ENCODE measurements at regions not wholly inside any gene's neighbourhood (a gene's known extent, or its start where the extent isn't known, plus 50 kb on each side); places are given as distances from the start of the nearest gene placed in this dataset.

DNA sequence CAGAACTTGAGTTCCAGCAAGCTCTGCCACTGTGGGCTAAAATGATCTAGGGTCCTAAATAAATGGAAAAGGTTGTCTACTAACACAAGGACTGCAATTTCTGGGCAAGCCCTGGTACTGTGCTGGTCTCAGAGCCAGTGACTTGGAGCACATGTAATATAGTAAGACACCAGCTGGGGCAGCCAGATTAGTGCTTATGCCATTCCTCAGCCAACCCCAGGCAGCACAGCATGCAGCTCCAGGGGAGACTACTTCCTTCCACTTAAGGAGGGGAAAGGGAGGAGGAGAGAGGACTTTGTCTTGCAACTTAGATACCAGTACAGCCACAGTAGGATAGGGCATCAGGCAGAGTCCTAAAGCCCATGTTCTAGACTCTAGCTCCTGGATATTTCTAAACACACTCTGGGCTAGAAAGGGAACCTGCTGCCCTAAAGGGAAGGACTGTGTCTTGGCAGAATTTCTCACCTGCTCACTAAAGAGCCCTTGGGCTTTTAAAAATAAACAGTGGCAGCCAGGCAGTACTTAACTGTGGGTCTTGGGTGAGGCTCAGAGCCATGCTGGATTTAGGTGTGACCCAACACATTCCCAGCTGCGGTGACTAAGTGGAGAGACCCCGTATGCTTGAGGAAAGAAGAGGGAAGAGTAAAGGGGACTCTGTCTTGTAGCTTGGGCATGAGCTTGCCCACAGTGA is 223.7 kb upstream of the BCHE start:
- no peak for TF ChIP-seq CTCF (IDR thresholded peaks at IDR 0.05; ENCODE audit: insufficient read depth, low read depth, low read length, missing control alignments)
- DNase-seq (ENCODE audit: low read depth) = no peak
- no peak overlapping the region for H3K4me3 ChIP-seq (ENCODE audit: low read length)

DNA sequence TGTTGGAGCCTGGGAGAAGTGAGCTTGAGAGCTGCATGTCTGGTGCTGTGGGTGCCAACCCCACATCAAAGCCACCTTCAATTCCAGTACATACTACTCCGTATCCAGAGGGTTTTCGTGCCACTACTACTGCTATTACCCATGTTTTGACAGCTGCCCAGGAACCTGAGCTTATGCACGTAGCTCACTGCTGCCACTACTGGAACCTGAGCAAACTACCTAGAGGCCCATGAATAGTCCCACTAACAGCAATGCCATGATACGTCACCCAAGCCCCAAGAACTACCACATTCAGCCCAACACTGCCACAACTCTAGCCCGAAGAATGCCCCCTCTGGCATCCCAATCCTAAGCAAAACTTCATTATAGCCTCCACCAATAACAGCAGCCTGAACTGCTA is 215.2 kb upstream of the BCHE start:
- TF ChIP-seq CTCF (IDR thresholded peaks at IDR 0.05; ENCODE audit: insufficient read depth, low read depth, low read length, missing control alignments) = no peak
- H3K4me3 ChIP-seq (ENCODE audit: low read length) = no peak overlapping the region

GRCh38 chr3:166029507-166029906 is 192.3 kb upstream of the BCHE start:
- DNase-seq (ENCODE audit: low read depth) = no peak
- no peak overlapping the region for H3K4me3 ChIP-seq (ENCODE audit: low read length)
- TF ChIP-seq CTCF (IDR thresholded peaks at IDR 0.05; ENCODE audit: insufficient read depth, low read depth, low read length, missing control alignments) = no peak

More for the DNA sequence above, 215.2 kb upstream of the BCHE start:
- DNase-seq (ENCODE audit: low read depth) = peak; percentile 3

DNA sequence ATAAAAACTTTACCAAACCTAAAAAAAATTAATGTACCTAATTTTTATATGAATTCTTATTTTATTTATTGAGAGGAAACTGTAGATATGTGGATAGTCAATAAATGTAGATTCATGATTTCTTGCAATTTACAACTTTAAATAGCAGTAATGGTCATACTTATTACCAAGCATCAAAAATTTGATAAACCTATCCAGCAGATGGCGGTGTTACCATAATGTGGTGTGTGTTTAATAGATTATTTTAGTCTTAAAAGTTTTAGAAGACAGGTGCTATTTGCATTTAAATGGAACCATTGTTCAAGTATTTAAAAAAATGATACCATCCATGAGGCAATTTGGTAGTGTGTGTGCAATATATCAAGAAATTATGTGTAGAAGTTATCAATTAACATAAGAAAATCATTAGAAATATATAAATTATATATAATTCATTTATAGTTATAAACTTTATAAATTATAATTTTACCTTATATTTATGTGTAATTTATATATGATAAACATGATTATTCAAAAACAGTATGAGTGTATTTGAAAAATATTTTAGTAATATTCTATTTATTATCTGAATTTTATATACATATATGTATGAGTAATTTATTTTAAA is 176.0 kb upstream of the BCHE start:
- TF ChIP-seq CTCF (IDR thresholded peaks at IDR 0.05; ENCODE audit: insufficient read depth, low read depth, low read length, missing control alignments) = peak; percentile 36
- H3K4me3 ChIP-seq (ENCODE audit: low read length) = no peak overlapping the region
- DNase-seq (ENCODE audit: low read depth) = peak; percentile 65

GRCh38 chr3:166011771-166012170 is 174.5 kb upstream of the BCHE start:
- H3K4me3 ChIP-seq (ENCODE audit: low read length) = no peak overlapping the region
- DNase-seq (ENCODE audit: low read depth) = no peak
- no peak for TF ChIP-seq CTCF (IDR thresholded peaks at IDR 0.05; ENCODE audit: insufficient read depth, low read depth, low read length, missing control alignments)

GRCh38 chr3:166005126-166005525 is 167.9 kb upstream of the BCHE start:
- no peak for TF ChIP-seq CTCF (IDR thresholded peaks at IDR 0.05; ENCODE audit: insufficient read depth, low read depth, low read length, missing control alignments)
- H3K4me3 ChIP-seq (ENCODE audit: low read length) = no peak overlapping the region
- DNase-seq (ENCODE audit: low read depth) = peak; percentile 63

DNA sequence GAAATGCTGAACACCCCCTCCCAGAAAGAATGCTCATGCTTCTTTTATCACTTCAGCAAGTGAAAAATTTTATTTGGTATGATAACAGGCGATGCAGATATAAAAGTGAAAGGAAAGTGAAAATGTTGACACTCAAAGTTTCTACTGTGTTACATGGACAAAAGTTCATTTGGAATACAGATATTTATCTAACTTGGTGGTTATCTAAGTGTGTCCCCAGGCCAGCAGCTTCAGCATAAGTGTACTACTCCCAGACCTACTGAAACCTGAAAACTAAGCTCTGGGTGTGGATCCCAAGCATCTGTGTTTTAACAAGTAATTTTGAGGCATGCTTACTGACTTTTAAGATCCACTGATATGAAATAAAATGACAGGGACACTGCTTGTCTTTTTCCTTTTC is 157.1 kb upstream of the BCHE start:
- TF ChIP-seq CTCF (IDR thresholded peaks at IDR 0.05; ENCODE audit: insufficient read depth, low read depth, low read length, missing control alignments) = no peak
- DNase-seq (ENCODE audit: low read depth) = no peak

More for the DNA sequence above, 157.1 kb upstream of the BCHE start:
- no peak overlapping the region for H3K4me3 ChIP-seq (ENCODE audit: low read length)

All from epithelial cell of esophagus (primary cell).